ENCODE measurements at regions not wholly inside any gene's neighbourhood (a gene's known extent, or its start where the extent isn't known, plus 50 kb on each side); places are given as distances from the start of the nearest gene placed in this dataset.

DNA sequence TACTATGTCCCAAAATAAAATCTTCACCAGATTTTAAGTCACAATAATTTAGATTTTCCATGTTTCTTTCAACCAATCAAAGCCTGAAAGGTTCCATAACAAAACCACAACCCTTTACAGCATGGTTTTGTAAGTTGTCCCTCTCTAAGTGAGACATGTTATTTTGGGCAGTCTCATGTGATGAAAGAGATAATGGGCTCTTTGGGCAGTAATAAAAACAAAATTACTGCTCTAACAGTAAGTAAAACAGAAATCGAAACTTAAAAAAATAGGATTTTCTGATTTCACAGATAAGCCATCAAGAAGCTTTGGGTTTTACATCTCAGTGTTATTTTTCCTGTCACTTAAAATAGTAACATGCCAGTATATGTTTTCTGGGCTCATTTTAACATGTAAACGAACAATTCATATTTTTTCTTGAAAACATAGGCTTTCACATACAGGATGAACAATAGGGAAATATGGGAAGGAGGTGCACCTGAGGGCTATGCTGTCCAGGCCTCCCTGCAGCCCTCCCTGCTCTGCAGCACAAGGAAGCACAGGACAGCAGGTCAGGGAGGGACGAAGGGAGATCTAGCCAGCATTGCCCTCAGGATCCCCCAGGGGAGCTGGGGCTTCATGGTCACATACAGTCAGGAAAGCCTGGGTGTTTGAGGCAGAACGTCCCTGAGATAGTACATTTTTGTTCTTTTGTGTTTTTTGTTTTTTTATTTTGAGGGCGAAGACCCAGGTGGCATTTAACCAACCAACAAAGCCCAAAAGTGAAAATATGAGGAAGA lies 157.4 kb downstream of the SHOX2 start:
- H3K23ac ChIP-seq (ENCODE audit: insufficient read length, low read depth, low read length), result no peak overlapping the region
- H3K56ac ChIP-seq (ENCODE audit: insufficient read length, low read depth, low read length), result no peak overlapping the region
- TF ChIP-seq, protein P1, sequence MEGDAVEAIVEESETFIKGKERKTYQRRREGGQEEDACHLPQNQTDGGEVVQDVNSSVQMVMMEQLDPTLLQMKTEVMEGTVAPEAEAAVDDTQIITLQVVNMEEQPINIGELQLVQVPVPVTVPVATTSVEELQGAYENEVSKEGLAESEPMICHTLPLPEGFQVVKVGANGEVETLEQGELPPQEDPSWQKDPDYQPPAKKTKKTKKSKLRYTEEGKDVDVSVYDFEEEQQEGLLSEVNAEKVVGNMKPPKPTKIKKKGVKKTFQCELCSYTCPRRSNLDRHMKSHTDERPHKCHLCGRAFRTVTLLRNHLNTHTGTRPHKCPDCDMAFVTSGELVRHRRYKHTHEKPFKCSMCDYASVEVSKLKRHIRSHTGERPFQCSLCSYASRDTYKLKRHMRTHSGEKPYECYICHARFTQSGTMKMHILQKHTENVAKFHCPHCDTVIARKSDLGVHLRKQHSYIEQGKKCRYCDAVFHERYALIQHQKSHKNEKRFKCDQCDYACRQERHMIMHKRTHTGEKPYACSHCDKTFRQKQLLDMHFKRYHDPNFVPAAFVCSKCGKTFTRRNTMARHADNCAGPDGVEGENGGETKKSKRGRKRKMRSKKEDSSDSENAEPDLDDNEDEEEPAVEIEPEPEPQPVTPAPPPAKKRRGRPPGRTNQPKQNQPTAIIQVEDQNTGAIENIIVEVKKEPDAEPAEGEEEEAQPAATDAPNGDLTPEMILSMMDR (conservative IDR thresholded peaks at IDR 0.05), result no peak
- H3K23me2 ChIP-seq (ENCODE audit: insufficient read length, low read depth, low read length, poor library complexity, severe bottlenecking), result no peaks in the 10 kb centered on the region
- no peak overlapping the region for H4K8ac ChIP-seq (replicated peaks; ENCODE audit: insufficient read length, low read depth, low read length)
- WGBS (ENCODE audit: extremely low coverage, insufficient read length, low lambda C conversion rate), result no CpG with 5 or more reads among the region's 5 CpGs
- no peaks in the 10 kb centered on the region for H3K79me2 ChIP-seq (ENCODE audit: insufficient read depth, low read length)
- H2BK12ac ChIP-seq (ENCODE audit: insufficient read length, low read depth, low read length), result no peak overlapping the region
- H2BK120ac ChIP-seq (ENCODE audit: low read depth, low read length, poor library complexity, severe bottlenecking), result no peak overlapping the region
- no peak overlapping the region for H2BK20ac ChIP-seq (ENCODE audit: low read depth, low read length, poor library complexity, severe bottlenecking)
- H2BK5ac ChIP-seq (ENCODE audit: insufficient read length, low read length), result no peak overlapping the region
- Mint-ChIP-seq H3K9me3 (peaks cover 0 to 3% of the 10 kb centered on the region in 2 experiments; a peak in 1 of 5 replicates), H3K4me1 (peaks cover 0 to 3% of the 10 kb centered on the region in 2 experiments; a peak in 3 of 4 replicates), H3K27ac (no peak overlapping the region), H3K36me3 (ENCODE audit: insufficient read depth in 1 of 3, low read depth in 3 of 3) (no peaks in the 10 kb centered on the region), H3K27me3 (ENCODE audit: low read depth) (no peaks in the 10 kb centered on the region; the same call in 1 of the 2 replicates), H3K4me3 (no peak overlapping the region)
- H4K5ac ChIP-seq (ENCODE audit: insufficient read length, low read depth, low read length), result no peak overlapping the region
- no peak overlapping the region for H3K18ac ChIP-seq (ENCODE audit: insufficient read length, low read depth, low read length)
- no peaks in the 10 kb centered on the region for H3K9me3 ChIP-seq (ENCODE audit: control insufficient read depth, low read depth, low read length)
- no peak overlapping the region for H3K27ac ChIP-seq (ENCODE audit: insufficient read length, low read depth, low read length)
- DNase-seq, result no peak
- no peak overlapping the region for H4K91ac ChIP-seq (ENCODE audit: insufficient read length, low read depth, low read length)
- no peak overlapping the region for H3K9ac ChIP-seq (ENCODE audit: extremely low read depth, insufficient read length, low read length)
- H3K79me1 ChIP-seq (ENCODE audit: insufficient read depth, low read depth, low read length, poor library complexity, severe bottlenecking), result no peaks in the 10 kb centered on the region
- H3T11ph ChIP-seq (ENCODE audit: low read length), result no peak overlapping the region
- H3K14ac ChIP-seq (ENCODE audit: insufficient read depth, low read length), result no peak overlapping the region
- no peak overlapping the region for H2AK5ac ChIP-seq (ENCODE audit: insufficient read length, low read length)
- H4K20me1 ChIP-seq (ENCODE audit: control insufficient read depth, insufficient read depth, insufficient read length), result no peaks in the 10 kb centered on the region
- no peak overlapping the region for H2BK15ac ChIP-seq (ENCODE audit: low read depth, low read length)
- no peak overlapping the region for H3K4me2 ChIP-seq (ENCODE audit: insufficient read depth, insufficient read length, low read length)
- no peak overlapping the region for H2AFZ ChIP-seq (ENCODE audit: low read length)
- H3K27me3 ChIP-seq (ENCODE audit: insufficient read depth, low read length), result no peaks in the 10 kb centered on the region
- no peak overlapping the region for H3K4ac ChIP-seq (ENCODE audit: low read depth, low read length)
- no peaks in the 10 kb centered on the region for H3K4me1 ChIP-seq (ENCODE audit: insufficient read depth, low read length)

All from H9 (cell line).